Esophagus (tissue), 2 donors: ENCODE measurements at regions not wholly inside any gene's neighbourhood (a gene's known extent, or its start where the extent isn't known, plus 50 kb on each side); places are given as distances from the start of the nearest gene placed in this dataset.
"Not testable (repeated sequence)": the region's sequence is repeated elsewhere in the genome, so short reads cannot be mapped to it uniquely, and the experiment has no call there.

Source experiments
- H3K27ac ChIP-seq, 2 donors: one replicate each; pipeline ENCODE4 v1.5.1; 2013; ENCODE audit warnings: low read depth in 2 of 2, mild to moderate bottlenecking in 2 of 2, inconsistent platforms in 1 of 2, low read length in 1 of 2, moderate library complexity in 1 of 2
- H3K27me3 ChIP-seq, 2 donors: one replicate each; pipeline ENCODE4 v1.6.1; 2013; ENCODE audit warnings: low read length in 2 of 2, control low read depth in 1 of 2, mild to moderate bottlenecking in 1 of 2; ENCODE audit not compliant: insufficient read depth in 2 of 2, control insufficient read depth in 1 of 2
- H3K36me3 ChIP-seq, 2 donors: one replicate each; pipeline ENCODE4 v1.6.1; 2013; ENCODE audit warnings: low read length in 1 of 2; ENCODE audit not compliant: control insufficient read depth in 2 of 2, insufficient read depth in 2 of 2
- H3K4me1 ChIP-seq, 2 donors: one replicate each; pipeline ENCODE4 v1.6.1; 2013; ENCODE audit warnings: low read length in 1 of 2; ENCODE audit not compliant: control insufficient read depth in 2 of 2, insufficient read depth in 2 of 2
- H3K4me3 ChIP-seq, 2 donors: one replicate each; pipeline ENCODE4 v1.5.1; 2013; ENCODE audit warnings: low read length in 2 of 2, mild to moderate bottlenecking in 2 of 2, low read depth in 1 of 2, moderate library complexity in 1 of 2
- H3K9me3 ChIP-seq, 2 donors: one replicate each; pipeline ENCODE4 v1.6.1; 2013; ENCODE audit warnings: mild to moderate bottlenecking in 2 of 2, low read depth in 1 of 2, low read length in 1 of 2, moderate library complexity in 1 of 2; ENCODE audit not compliant: control insufficient read depth in 2 of 2, insufficient read depth in 1 of 2
- WGBS, 2 donors: extraction: QIAGEN DNeasy Blood & Tissue Kit; methylation state at CpG; one replicate each; pipeline ENCODE4 v1.1.7; 2013; 5-methylcytosine and 5-hydroxymethylcytosine counted together
- donor health status: healthy with polysubstance abuse.
- donor health status: Bipolar disorder and iron deficiency.

DNA sequence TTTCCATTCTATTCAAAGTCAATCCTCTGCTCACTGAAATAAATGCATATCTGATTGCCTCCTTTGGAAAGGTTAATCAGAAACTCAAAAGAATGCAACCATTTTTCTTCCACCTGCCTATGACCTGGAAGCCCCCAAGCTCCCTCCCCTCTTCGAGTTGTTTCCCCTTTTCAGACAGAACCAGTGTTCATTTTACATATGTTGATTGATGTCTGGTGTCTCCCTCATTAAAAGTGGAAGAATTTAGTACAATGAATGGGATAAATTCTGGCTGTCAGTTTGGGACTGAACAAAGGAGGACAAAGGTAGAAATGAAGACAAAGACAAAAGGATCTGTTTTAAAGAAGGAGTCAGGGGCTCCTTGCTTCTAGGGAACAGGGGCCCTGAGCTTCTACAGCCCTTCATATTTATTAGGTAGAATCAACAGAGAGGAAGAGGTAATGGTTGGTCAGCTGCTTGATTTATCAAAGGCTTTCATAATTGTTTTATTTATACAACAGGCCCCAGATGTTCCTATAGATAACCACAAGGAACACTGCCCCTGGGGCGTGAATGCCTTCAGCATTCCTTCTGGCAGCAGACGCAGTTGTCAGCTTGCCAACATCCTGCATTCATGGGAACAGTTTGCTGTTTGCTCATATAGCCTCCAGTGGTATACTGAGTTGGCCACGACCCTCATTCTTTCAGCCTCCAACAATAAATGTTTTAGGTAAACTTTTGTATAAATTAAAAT lies 949.8 kb upstream of the LRATD1 start:
- H3K27me3 ChIP-seq = no peaks in the 10 kb centered on the region
- H3K27ac ChIP-seq = no peak overlapping the region
- H3K36me3 ChIP-seq = no peaks in the 10 kb centered on the region
- no peaks in the 10 kb centered on the region for H3K4me1 ChIP-seq
- no peaks in the 10 kb centered on the region for H3K9me3 ChIP-seq
- no peak overlapping the region for H3K4me3 ChIP-seq
- 27 to 41% methylated on average over 4 of the region's 4 CpGs for WGBS, 2 donors

DNA sequence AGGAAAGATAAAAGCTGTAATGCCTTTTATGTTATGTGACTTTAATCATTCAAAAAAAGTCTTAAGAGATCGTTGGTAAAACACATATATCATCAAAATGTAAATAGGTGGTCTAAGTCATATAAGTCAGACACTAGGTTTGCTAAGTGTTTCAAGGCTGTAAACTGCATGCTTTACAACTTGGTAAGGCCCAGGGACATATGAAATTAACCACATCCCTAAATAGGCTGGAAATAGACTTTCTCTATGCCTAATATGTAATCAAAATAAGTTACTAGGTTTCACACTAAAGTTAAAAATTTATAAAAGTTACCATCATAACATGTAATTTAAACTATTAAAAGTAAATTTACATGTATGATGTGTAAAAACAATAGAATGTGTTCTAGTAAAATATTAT lies 946.3 kb upstream of the LRATD1 start:
- Histone ChIP-seq H3K27ac (no peak overlapping the region), H3K4me3 (no peak overlapping the region), H3K9me3 (no peaks in the 10 kb centered on the region), H3K4me1 (no peaks in the 10 kb centered on the region), H3K36me3 (no peaks in the 10 kb centered on the region), H3K27me3 (no peaks in the 10 kb centered on the region)
- 67 to 69% methylated on average over 1 of the region's 1 CpG for WGBS, 2 donors

DNA sequence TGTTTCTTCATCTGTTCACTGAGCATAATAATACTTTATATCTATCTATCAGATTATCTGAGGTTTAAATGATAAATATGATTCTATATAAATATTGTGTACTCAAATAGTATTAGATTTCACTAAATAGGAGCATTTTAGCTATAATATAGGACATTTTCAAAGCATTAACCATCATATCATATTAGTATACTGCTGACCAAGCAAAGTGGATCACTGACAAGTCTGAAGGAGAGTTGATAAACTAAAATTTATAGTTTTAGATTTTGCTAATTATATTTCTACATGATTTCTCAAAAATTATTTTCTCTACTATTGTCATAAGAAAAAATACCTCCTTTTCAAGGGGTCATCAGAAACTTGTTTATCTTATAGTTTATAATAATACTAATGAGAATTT lies 937.8 kb upstream of the LRATD1 start:
- H3K27me3 ChIP-seq = no peaks in the 10 kb centered on the region
- no peaks in the 10 kb centered on the region for H3K36me3 ChIP-seq
- H3K4me1 ChIP-seq = no peaks in the 10 kb centered on the region
- H3K9me3 ChIP-seq = no peaks in the 10 kb centered on the region
- no peak overlapping the region for H3K4me3 ChIP-seq
- H3K27ac ChIP-seq = no peak overlapping the region

DNA sequence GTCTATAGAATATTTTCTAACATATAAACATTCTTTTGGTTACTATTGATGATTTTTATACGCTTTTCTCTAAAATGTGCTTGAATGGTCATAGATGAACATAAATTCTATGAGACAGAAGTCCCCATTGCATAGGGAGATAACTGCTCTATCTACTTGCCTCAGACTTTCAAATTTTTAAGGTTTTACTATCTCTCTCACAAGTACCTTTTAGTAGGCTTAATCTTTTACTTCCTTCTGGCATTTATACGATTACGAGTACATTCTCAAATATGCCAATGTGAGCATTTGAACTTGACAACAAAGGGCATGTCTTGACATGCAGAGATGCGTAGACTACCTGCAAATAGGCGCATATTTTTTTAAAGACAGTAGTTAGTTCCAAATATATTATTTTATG lies 935.9 kb upstream of the LRATD1 start:
- WGBS, 2 donors = 70 to 78% methylated on average over 5 of the region's 5 CpGs

DNA sequence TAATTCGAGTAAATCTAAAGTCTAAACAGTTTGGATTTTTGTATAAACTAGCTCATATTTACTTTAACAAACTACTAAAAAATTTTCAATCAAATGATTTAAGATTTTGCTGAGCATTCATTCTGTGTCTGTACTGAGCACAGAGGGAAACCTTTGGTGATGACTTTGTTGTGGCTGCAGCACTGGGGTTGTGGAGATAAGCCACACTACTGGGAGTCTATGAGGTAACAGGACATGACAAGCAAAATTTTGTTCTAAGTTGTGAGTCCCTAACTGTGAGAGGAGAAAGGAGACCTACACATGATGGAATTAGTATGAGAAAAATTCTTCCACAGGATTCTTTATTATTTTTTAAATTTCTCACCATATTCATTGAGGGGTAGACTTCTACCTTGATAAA lies 933.7 kb upstream of the LRATD1 start:
- Histone ChIP-seq H3K36me3 (no peaks in the 10 kb centered on the region), H3K27ac (no peak overlapping the region), H3K4me1 (no peaks in the 10 kb centered on the region), H3K27me3 (no peaks in the 10 kb centered on the region), H3K9me3 (no peaks in the 10 kb centered on the region), H3K4me3 (no peak overlapping the region)
- 31 to 35% methylated on average over 1 of the region's 1 CpG for WGBS, 2 donors

More for the DNA sequence above, 935.9 kb upstream of the LRATD1 start:
- Histone ChIP-seq H3K36me3 (no peaks in the 10 kb centered on the region), H3K27me3 (no peaks in the 10 kb centered on the region), H3K4me1 (no peaks in the 10 kb centered on the region), H3K4me3 (no peak overlapping the region), H3K9me3 (no peaks in the 10 kb centered on the region), H3K27ac (no peak overlapping the region)

DNA sequence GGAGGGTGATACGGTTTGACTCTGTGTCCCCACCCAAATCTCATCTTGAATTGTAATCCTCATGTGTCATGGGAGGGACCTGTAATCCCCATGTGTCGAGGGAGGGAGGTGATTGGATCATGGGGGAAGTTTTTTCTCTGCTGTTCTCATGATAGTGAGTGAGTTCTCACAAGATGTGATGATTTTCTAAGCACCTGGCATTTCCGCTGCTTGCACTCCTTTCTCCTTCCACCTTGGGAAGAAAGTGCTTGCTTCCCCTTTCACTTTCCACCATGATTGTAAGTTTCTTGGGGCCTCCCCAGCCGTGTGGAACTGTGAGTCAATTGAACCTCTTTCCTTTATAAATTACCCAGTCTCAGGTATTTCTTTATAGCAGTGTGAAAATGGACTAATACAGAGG lies 932.6 kb upstream of the LRATD1 start:
- H3K36me3 ChIP-seq, H3K4me3 ChIP-seq, H3K27ac ChIP-seq, H3K4me1 ChIP-seq, H3K27me3 ChIP-seq, H3K9me3 ChIP-seq: not testable (repeated sequence)
- WGBS, 2 donors = 61 to 64% methylated on average over 4 of the region's 4 CpGs

DNA sequence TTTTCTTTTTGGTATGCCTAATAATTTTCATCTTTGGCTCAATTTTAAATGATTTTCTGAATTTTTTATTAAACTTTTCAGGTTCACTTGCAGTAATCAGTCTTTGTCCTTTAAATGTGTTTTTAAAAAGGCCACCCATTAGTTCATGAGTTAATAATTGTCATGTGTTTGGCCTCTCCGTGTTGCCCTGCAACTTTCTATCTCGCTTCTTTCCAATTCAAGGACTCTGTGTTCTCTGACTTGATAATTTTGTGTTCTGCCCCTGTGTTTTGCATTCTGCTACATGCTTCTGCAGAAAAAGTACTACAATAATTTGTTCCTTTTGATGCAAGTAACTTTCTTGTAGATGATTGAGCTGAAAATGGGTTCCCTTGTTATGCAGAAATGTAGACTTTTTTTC lies 921.4 kb upstream of the LRATD1 start:
- no peaks in the 10 kb centered on the region for H3K27me3 ChIP-seq

DNA sequence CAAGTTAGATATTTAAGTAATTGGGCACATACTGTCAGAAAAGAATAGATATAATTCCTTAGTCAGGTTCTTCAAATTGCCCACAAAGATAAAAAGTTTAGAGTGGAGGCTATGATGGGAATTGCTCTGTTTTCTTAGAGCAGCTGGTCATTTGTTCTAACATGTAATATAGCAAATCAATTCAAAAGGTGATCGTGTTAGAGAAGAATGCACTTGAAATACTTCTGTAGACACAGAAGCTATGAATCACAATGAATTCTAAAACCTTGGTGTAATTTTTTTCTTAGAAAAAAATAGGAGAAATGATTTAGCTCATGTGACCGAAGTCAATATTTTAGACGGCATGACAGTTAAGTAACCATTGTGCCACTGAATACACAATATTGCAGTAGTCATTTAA lies 918.1 kb upstream of the LRATD1 start:
- H3K4me3 ChIP-seq = no peak overlapping the region
- 54 to 77% methylated on average over 3 of the region's 3 CpGs for WGBS, 2 donors

More for the DNA sequence above, 921.4 kb upstream of the LRATD1 start:
- H3K36me3 ChIP-seq = no peaks in the 10 kb centered on the region
- H3K27ac ChIP-seq = no peak overlapping the region
- no peak overlapping the region for H3K4me3 ChIP-seq
- no peaks in the 10 kb centered on the region for H3K9me3 ChIP-seq
- WGBS, 2 donors = 61 to 78% methylated on average over 2 of the region's 2 CpGs
- no peaks in the 10 kb centered on the region for H3K4me1 ChIP-seq

DNA sequence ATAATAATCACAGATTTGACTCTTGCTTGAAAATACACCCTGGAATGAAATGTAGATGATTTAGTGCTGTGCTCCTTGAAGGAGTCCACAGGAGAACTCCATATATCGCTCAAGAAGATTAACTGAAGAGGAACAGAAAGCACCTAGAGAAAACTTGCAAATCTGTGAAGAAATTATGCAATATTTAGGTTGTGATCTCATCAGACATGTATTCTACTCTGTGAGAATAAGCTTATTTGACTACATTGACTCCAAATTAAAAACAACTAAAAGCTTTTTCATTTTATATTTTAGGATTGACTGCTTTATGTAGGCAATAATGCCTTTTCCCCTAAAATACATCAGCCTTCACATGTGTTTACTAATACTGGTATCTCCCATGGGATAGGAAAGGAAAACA lies 906.6 kb upstream of the LRATD1 start:
- Histone ChIP-seq H3K27ac (no peak overlapping the region), H3K36me3 (no peaks in the 10 kb centered on the region), H3K27me3 (no peaks in the 10 kb centered on the region), H3K4me3 (no peak overlapping the region), H3K9me3 (no peaks in the 10 kb centered on the region), H3K4me1 (no peaks in the 10 kb centered on the region)
- WGBS, 2 donors = 68 to 83% methylated on average over 1 of the region's 1 CpG

More for the DNA sequence above, 918.1 kb upstream of the LRATD1 start:
- Histone ChIP-seq H3K27ac (no peak overlapping the region), H3K9me3 (no peaks in the 10 kb centered on the region), H3K4me1 (no peaks in the 10 kb centered on the region), H3K36me3 (no peaks in the 10 kb centered on the region), H3K27me3 (no peaks in the 10 kb centered on the region)

DNA sequence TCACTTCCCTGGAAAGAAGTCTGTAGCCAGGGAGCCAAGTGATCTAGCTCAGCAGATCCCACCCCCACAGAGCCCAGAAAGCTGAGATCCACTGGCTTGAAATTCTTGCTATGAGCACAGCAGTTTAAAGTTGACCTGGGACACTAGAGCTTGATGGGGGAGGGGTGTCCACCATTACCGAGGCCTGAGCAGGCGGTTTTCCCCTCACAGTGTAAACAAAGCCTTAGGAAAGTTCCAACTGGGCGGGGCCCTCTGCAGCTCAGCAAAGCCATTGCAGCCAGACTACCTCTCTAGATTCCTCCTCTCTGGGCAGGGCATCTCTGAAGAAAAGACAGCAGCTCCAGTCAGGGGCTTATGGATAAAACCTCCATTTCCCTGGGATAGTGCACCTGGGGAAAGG lies 887.2 kb upstream of the LRATD1 start:
- Histone ChIP-seq H3K4me1 (no peaks in the 10 kb centered on the region), H3K9me3 (no peaks in the 10 kb centered on the region), H3K4me3 (no peak overlapping the region), H3K36me3 (no peaks in the 10 kb centered on the region), H3K27me3 (no peaks in the 10 kb centered on the region), H3K27ac (no peak overlapping the region)
- WGBS, 2 donors = 37 to 40% methylated on average over 3 of the region's 3 CpGs
